Esophagus squamous epithelium (tissue), 5 donors: ENCODE measurements at regions not wholly inside any gene's neighbourhood (a gene's known extent, or its start where the extent isn't known, plus 50 kb on each side); places are given as distances from the start of the nearest gene placed in this dataset.

ENCODE experiments used
- DNase-seq: peaks from one replicate; lab custom pipeline; 2025; lab: John Stamatoyannopoulos, UW
- H3K27ac ChIP-seq, 4 donors: fragments of 200-600 bp; sonication (generic); one replicate each; pipeline ENCODE4 v1.5.1; 2016 to 2019; ENCODE audit warnings: mild to moderate bottlenecking in 1 of 4
- H3K27me3 ChIP-seq, 4 donors: fragments of 200-600 bp; sonication (generic); 1 replicate in 3 of 4; 2 replicates in 1 of 4; pipeline versions ENCODE4 v1.5.1 to v1.6.0; 2017 to 2021; ENCODE audit warnings: antibody characterized with exemption in 1 of 4
- H3K36me3 ChIP-seq, 3 donors: fragments of 200-600 bp; sonication (generic); one replicate each; pipeline ENCODE4 v1.5.1; 2016 to 2019
- H3K4me1 ChIP-seq, 3 donors: fragments of 200-600 bp; sonication (generic); one replicate each; pipeline ENCODE4 v1.5.1; 2017 to 2019
- H3K4me3 ChIP-seq, 4 donors: fragments of 200-600 bp; sonication (generic); 1 replicate in 3 of 4; 2 replicates in 1 of 4; pipeline ENCODE4 v1.5.1; 2016 to 2019; ENCODE audit warnings: mild to moderate bottlenecking in 2 of 4, moderate library complexity in 1 of 4
- H3K9me3 ChIP-seq, 3 donors: fragments of 200-600 bp; sonication (generic); one replicate each; pipeline ENCODE4 v1.5.1; 2016 to 2019
- CTCF ChIP-seq, 6 experiments: fragments of 450-650 bp in 4 of 6; fragments of 200-600 bp in 2 of 6; sonication (generic) in 2 of 6; IDR thresholded peaks; one replicate each; pipeline ENCODE4 v1.5.1; 2016 to 2019; ENCODE audit warnings: antibody characterized with exemption in 6 of 6, mild to moderate bottlenecking in 4 of 6, moderate library complexity in 4 of 6
- POLR2A ChIP-seq, 4 donors: fragments of 450-650 bp; IDR thresholded peaks; one replicate each; pipeline ENCODE4 v1.6.1; 2017; ENCODE audit warnings: antibody characterized with exemption in 4 of 4, mild to moderate bottlenecking in 4 of 4, moderate library complexity in 3 of 4
- WGBS, 2 donors: methylation state at CpG; one replicate each; pipeline ENCODE4 v1.1.5; 2018; 5-methylcytosine and 5-hydroxymethylcytosine counted together
- intact Hi-C: fragments of 100-400 bp; cut with DNase I; formaldehyde crosslinking; loops from one replicate; pipeline ENCODE4 v1.15.0; 2022
- donor health status: DM: yes; HTN: yes; CAD: no.

- TF ChIP-seq POLR2A (IDR thresholded peaks at IDR 0.05) (no peak), CTCF (IDR thresholded peaks at IDR 0.05) (no peak)
- Histone ChIP-seq H3K27me3 (no peaks in the 10 kb centered on the region), H3K9me3 (no peaks in the 10 kb centered on the region), H3K4me1 (no peaks in the 10 kb centered on the region), H3K4me3 (no peak overlapping the region), H3K36me3 (no peaks in the 10 kb centered on the region), H3K27ac (no peak overlapping the region)
- DNase-seq, result no peak
- intact Hi-C loops, result no loop called here
- 84% methylated on average over 6 of the region's 6 CpGs for WGBS, 2 donors
Measured at GRCh38 chr3:30505866-30506520, 100.4 kb upstream of the TGFBR2 start.

GRCh38 chr3:30508339-30508738, 98.1 kb upstream of the TGFBR2 start:
- TF ChIP-seq POLR2A (IDR thresholded peaks at IDR 0.05), result no peak
- no peak for TF ChIP-seq CTCF (IDR thresholded peaks at IDR 0.05)
- H3K27me3 ChIP-seq, result no peaks in the 10 kb centered on the region
- no peak overlapping the region for H3K4me3 ChIP-seq
- 83% methylated on average over 3 of the region's 3 CpGs for WGBS, 2 donors
- intact Hi-C loops, result no loop called here
- no peak for DNase-seq
- H3K27ac ChIP-seq, result no peak overlapping the region
- peaks cover 0 to 5% (median 3%) of the 10 kb centered on the region in 3 donors for H3K4me1 ChIP-seq
- no peaks in the 10 kb centered on the region for H3K36me3 ChIP-seq
- H3K9me3 ChIP-seq, result no peaks in the 10 kb centered on the region

GRCh38 chr3:30510596-30510995, 95.8 kb upstream of the TGFBR2 start:
- Histone ChIP-seq H3K4me1 (peaks cover 0 to 5% (median 3%) of the 10 kb centered on the region in 3 donors), H3K9me3 (no peaks in the 10 kb centered on the region), H3K36me3 (no peaks in the 10 kb centered on the region), H3K27me3 (no peaks in the 10 kb centered on the region), H3K27ac (no peak overlapping the region), H3K4me3 (no peak overlapping the region)
- no peak for TF ChIP-seq POLR2A (IDR thresholded peaks at IDR 0.05)
- no peak for TF ChIP-seq CTCF (IDR thresholded peaks at IDR 0.05)
- no peak for DNase-seq
- intact Hi-C loops, result no loop called here
- WGBS, 2 donors, result 87 to 88% methylated on average over 3 of the region's 3 CpGs

- no peak for TF ChIP-seq CTCF (IDR thresholded peaks at IDR 0.05)
- no peak for TF ChIP-seq POLR2A (IDR thresholded peaks at IDR 0.05)
- intact Hi-C loops, result no loop called here
- Histone ChIP-seq H3K36me3 (no peaks in the 10 kb centered on the region), H3K4me1 (peaks cover 0 to 9% (median 3%) of the 10 kb centered on the region in 3 donors), H3K4me3 (no peak overlapping the region), H3K27me3 (no peaks in the 10 kb centered on the region), H3K9me3 (no peaks in the 10 kb centered on the region), H3K27ac (peak overlapping the region in 2 of 4 donors; percentile 26 to 74)
- no peak for DNase-seq
- 39 to 49% methylated on average over 9 of the region's 9 CpGs for WGBS, 2 donors
Measured at GRCh38 chr3:30511524-30512251, 94.7 kb upstream of the TGFBR2 start.

- H3K27ac ChIP-seq, result no peak overlapping the region
- intact Hi-C loops, result no loop called here
- WGBS, 2 donors, result 21 to 37% methylated on average over 1 of the region's 1 CpG
- no peak for DNase-seq
- H3K9me3 ChIP-seq, result no peaks in the 10 kb centered on the region
- no peaks in the 10 kb centered on the region for H3K27me3 ChIP-seq
- TF ChIP-seq POLR2A (IDR thresholded peaks at IDR 0.05) (no peak), CTCF (IDR thresholded peaks at IDR 0.05) (no peak)
- H3K4me1 ChIP-seq, result peaks cover 0 to 18% (median 4%) of the 10 kb centered on the region in 3 donors
- no peak overlapping the region for H3K4me3 ChIP-seq
- H3K36me3 ChIP-seq, result no peaks in the 10 kb centered on the region
Measured at GRCh38 chr3:30512576-30512975, 93.8 kb upstream of the TGFBR2 start.
